PC-9 (cell line): ENCODE measurements at regions not wholly inside any gene's neighbourhood (a gene's known extent, or its start where the extent isn't known, plus 50 kb on each side); places are given as distances from the start of the nearest gene placed in this dataset.

Experiments
- BruUV-seq: library from RNA; stranded (reverse); fragments of 400-500 nt; replicated peaks from 2 replicates; lab custom pipeline; 2021; lab: Mats Ljungman, UMichigan
- CTCF ChIA-PET: fragments of 300-600 bp; sonication (Branson Sonifier 250); formaldehyde crosslinking; loops from one replicate; lab custom pipeline; 2022; ENCODE audit warnings: antibody characterized with exemption; lab: Charles Lee
- POLR2A ChIA-PET: fragments of 300-600 bp; sonication (Branson Sonifier 250); formaldehyde crosslinking; loops from one replicate; lab custom pipeline; 2022; ENCODE audit warnings: antibody characterized with exemption; ENCODE audit not compliant: unreplicated experiment; lab: Charles Lee
- DNase-seq, 2 experiments: peaks; one replicate each; pipeline versions ENCODE4 v3.0.0 to v3.0.0-alpha.2; 2015 to 2022; ENCODE audit warnings: mixed read lengths in 1 of 2
- H2AFZ ChIP-seq: fragments of 200-600 bp; sonication (generic); 2 replicates; pipeline ENCODE4 v1.8.1; 2017; ENCODE audit warnings: antibody characterized with exemption
- H3F3A ChIP-seq: fragments of 200-600 bp; sonication (generic); 2 replicates; pipeline ENCODE4 v1.8.1; 2017; ENCODE audit warnings: antibody characterized with exemption, mild to moderate bottlenecking, low read depth; ENCODE audit not compliant: insufficient read depth
- H3K27ac ChIP-seq: fragments of 200-600 bp; sonication (generic); 2 replicates; pipeline ENCODE4 v1.6.1; 2016; ENCODE audit warnings: mixed run types
- H3K27me3 ChIP-seq: fragments of 200-600 bp; sonication (generic); 2 replicates; pipeline ENCODE4 v1.6.1; 2016; ENCODE audit warnings: low read depth, mixed run types; ENCODE audit not compliant: insufficient read depth
- H3K36me3 ChIP-seq: fragments of 200-600 bp; sonication (generic); 2 replicates; pipeline ENCODE4 v1.6.1; 2016; ENCODE audit warnings: low read depth, mixed run types
- H3K4me1 ChIP-seq: fragments of 200-600 bp; sonication (generic); replicated peaks from 2 replicates; pipeline ENCODE4 v1.6.1; 2016; ENCODE audit warnings: mixed run types; ENCODE audit not compliant: insufficient read depth
- H3K4me2 ChIP-seq: fragments of 200-600 bp; sonication (generic); 2 replicates; pipeline ENCODE4 v1.6.1; 2017; ENCODE audit warnings: mixed run types
- H3K4me3 ChIP-seq: fragments of 200-600 bp; sonication (generic); 2 replicates; pipeline ENCODE4 v1.6.1; 2016; ENCODE audit warnings: mixed run types
- H3K79me2 ChIP-seq: fragments of 200-600 bp; sonication (generic); 2 replicates; pipeline ENCODE4 v1.6.1; 2017; ENCODE audit warnings: low read depth, mixed run types
- H3K9me2 ChIP-seq: fragments of 200-600 bp; sonication (generic); 2 replicates; pipeline ENCODE4 v1.8.1; 2017; ENCODE audit warnings: mild to moderate bottlenecking; ENCODE audit not compliant: insufficient read depth
- H3K9me3 ChIP-seq: fragments of 200-600 bp; sonication (generic); 2 replicates; pipeline ENCODE4 v1.8.1; 2016; ENCODE audit warnings: low read depth; ENCODE audit not compliant: insufficient read depth
- H4K20me1 ChIP-seq: fragments of 200-600 bp; sonication (generic); 2 replicates; pipeline ENCODE4 v1.8.1; 2017; ENCODE audit not compliant: insufficient read depth
- EZH2 ChIP-seq: fragments of 200-600 bp; sonication (generic); IDR thresholded peaks from 2 replicates; pipeline ENCODE4 v1.8.0; 2017; ENCODE audit warnings: antibody characterized with exemption, low read depth
- intact Hi-C: fragments of 100-400 bp; cut with micrococcal nuclease; formaldehyde crosslinking; loops from one replicate; pipeline ENCODE4 v1.10.0; 2022; ENCODE audit not compliant: unreplicated experiment
- TF ChIP-seq, protein P1 (sequence below): fragments of 200-600 bp; sonication (generic); conservative IDR thresholded peaks from 2 replicates; pipeline ENCODE4 v1.6.1; 2017; ENCODE audit warnings: mixed run types, antibody characterized with exemption, mild to moderate bottlenecking, moderate library complexity

DNA sequence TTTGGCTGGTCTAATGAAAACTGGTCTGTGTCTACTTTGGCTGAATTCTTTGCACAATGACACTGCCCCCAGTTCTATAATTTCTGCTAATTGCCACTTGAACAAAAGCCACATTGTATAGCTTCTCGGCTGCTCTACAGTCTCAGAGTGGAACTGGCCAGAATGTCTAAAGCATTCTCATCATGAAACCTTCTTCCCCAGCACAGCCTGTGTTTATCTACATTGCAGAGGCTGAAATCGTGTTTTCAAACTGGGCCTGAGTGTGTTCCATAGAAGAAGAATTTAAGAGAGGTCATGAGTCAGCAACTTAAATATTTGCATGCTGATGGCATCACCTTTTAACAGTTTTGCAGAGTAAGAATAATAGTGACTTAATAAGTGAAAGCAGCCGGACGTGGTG is 177.2 kb downstream of the BUB3 start:
- CTCF ChIA-PET, result no interaction called here
- BruUV-seq, result no TSS peak

DNA sequence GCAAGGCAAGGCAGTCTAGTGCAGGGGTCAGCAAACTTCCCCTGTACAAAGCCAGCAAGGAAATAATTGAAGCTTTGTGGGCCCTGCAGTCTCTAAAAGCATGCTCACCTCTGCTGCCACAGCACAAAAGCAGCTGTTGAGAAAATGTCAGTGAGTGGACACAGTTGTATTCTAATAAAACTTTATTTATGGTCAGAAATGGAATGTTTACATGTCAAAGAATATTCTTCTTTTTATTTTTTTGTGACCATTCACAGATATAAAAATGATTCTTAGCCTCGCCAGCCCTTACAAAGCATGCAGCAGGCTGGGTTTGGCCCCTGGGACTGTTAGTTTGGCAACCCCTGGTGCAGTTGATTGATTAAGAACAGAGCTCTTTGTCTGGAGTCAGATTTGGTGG is 192.4 kb downstream of the BUB3 start:
- Histone ChIP-seq H4K20me1 (no peaks in the 10 kb centered on the region), H3K4me2 (no peak overlapping the region), H3F3A (no peaks in the 10 kb centered on the region), H3K4me3 (no peak overlapping the region), H2AFZ (no peak overlapping the region), H3K9me3 (no peaks in the 10 kb centered on the region), H3K79me2 (no peaks in the 10 kb centered on the region), H3K4me1 (no peaks in the 10 kb centered on the region), H3K27me3 (peaks cover 4% of the 10 kb centered on the region), H3K36me3 (no peaks in the 10 kb centered on the region), H3K27ac (no peak overlapping the region), H3K9me2 (no peaks in the 10 kb centered on the region)
- intact Hi-C loops, result no loop called here
- no peak for DNase-seq
- ChIA-PET POLR2A (no interaction called here), CTCF (no interaction called here)
- no TSS peak for BruUV-seq
- no peak for TF ChIP-seq EZH2
- TF ChIP-seq, protein P1, sequence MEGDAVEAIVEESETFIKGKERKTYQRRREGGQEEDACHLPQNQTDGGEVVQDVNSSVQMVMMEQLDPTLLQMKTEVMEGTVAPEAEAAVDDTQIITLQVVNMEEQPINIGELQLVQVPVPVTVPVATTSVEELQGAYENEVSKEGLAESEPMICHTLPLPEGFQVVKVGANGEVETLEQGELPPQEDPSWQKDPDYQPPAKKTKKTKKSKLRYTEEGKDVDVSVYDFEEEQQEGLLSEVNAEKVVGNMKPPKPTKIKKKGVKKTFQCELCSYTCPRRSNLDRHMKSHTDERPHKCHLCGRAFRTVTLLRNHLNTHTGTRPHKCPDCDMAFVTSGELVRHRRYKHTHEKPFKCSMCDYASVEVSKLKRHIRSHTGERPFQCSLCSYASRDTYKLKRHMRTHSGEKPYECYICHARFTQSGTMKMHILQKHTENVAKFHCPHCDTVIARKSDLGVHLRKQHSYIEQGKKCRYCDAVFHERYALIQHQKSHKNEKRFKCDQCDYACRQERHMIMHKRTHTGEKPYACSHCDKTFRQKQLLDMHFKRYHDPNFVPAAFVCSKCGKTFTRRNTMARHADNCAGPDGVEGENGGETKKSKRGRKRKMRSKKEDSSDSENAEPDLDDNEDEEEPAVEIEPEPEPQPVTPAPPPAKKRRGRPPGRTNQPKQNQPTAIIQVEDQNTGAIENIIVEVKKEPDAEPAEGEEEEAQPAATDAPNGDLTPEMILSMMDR, result no peak

More for the DNA sequence above, 177.2 kb downstream of the BUB3 start:
- Histone ChIP-seq H3F3A (no peaks in the 10 kb centered on the region), H3K9me2 (no peaks in the 10 kb centered on the region), H3K9me3 (no peaks in the 10 kb centered on the region), H3K4me2 (no peak overlapping the region), H4K20me1 (no peaks in the 10 kb centered on the region), H3K36me3 (no peaks in the 10 kb centered on the region), H2AFZ (no peak overlapping the region), H3K4me3 (no peak overlapping the region), H3K27me3 (no peaks in the 10 kb centered on the region), H3K4me1 (no peaks in the 10 kb centered on the region), H3K79me2 (no peaks in the 10 kb centered on the region), H3K27ac (no peak overlapping the region)
- intact Hi-C loops, result no loop called here
- DNase-seq, result no peak
- no peak for TF ChIP-seq EZH2
- TF ChIP-seq, protein P1, result no peak
- POLR2A ChIA-PET, result no interaction called here

DNA sequence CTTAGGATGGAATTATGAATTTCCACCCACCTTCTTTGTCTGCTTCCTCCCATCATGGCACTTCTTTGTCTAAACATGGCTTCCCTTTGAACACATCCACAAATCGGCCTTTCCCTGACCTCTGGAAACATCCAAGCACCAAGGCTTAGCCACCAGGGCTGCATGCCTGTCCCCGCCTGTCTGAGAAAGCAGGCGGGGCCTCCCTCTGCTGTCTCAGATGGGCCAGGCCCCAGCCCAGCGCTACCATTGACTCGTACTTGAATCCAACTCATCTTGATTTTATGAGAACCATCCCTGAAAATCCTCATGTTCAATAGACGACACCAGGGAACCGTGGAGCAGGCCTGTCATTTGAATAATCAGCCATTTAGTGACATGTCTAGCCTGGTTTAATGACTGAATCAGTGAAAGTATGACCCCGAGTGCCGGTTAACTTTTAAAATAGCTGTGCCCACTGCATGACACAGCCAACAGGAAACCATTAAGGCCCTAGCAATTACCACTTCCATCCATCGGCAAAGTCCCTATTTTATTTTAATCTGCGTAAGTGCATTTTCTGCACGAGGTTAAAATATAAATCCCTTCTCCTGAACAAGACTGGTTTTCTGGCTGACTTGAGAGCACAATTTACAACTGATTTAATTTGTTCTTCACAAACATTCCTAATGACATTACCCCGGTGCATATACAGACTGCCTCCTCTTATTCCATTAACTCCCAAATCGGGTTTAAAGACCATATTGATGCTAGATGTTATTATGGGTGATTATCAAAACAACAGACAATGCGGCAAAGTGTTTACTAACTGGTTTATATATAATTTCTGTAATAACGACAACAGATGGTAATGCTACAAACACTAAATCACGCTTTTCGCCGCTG is 194.7 kb downstream of the BUB3 start:
- TF ChIP-seq EZH2, result no peak
- TF ChIP-seq, protein P1, result no peak
- ChIA-PET CTCF (no interaction called here), POLR2A (no interaction called here)
- Histone ChIP-seq H3K4me1 (no peaks in the 10 kb centered on the region), H3K27ac (no peak overlapping the region), H3K27me3 (peaks cover 4% of the 10 kb centered on the region), H3F3A (no peaks in the 10 kb centered on the region), H3K4me3 (no peak overlapping the region), H4K20me1 (no peaks in the 10 kb centered on the region), H3K9me2 (no peaks in the 10 kb centered on the region), H3K36me3 (no peaks in the 10 kb centered on the region), H2AFZ (no peak overlapping the region), H3K4me2 (no peak overlapping the region), H3K79me2 (no peaks in the 10 kb centered on the region), H3K9me3 (no peaks in the 10 kb centered on the region)
- DNase-seq, result no peak
- intact Hi-C loops, result no loop called here
- no TSS peak for BruUV-seq
